ENCODE measurements at regions not wholly inside any gene's neighbourhood (a gene's known extent, or its start where the extent isn't known, plus 50 kb on each side); places are given as distances from the start of the nearest gene placed in this dataset.

DNA sequence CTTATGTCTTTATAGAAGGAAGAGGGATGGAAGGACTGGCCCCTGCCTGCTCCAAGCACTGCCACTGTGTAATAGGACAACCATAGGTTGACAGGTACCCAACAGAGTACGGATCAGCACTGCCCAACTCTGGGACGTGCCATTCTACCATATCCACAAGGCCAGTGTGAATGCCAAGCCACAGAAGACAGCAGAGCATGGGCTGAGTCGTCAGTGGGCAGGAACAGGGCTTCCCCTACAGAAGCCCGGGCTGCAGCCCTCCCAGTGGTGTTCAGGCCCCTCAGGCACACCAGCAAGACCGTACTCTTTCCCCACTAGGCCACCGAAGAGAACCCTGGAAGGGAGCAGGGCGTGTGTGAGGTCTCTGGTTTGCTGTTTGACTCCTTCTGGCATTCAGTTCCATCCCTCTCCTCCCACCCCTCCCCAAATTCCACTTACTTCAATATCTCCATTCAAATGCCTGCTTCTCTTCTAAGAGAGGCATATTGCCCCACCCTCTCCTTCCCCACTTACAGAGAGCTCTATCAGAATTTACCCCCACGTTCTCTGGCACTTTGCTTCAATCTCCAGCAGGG lies 209.4 kb downstream of the FOXO1 start:
- WGBS, 5 donors, result 70 to 82% (median 72%) methylated on average over 7 to 8 of the region's 8 CpGs
- no peak for DNase-seq
- intact Hi-C loops (cut with DNase I; ENCODE audit: low total_unique reads), result no loop called here
- H3K9me3 ChIP-seq, result no peaks in the 10 kb centered on the region
- H3K27ac ChIP-seq, result no peak overlapping the region
- no peaks in the 10 kb centered on the region for H3K36me3 ChIP-seq
- no peaks in the 10 kb centered on the region for H3K27me3 ChIP-seq
- TF ChIP-seq EP300 (IDR thresholded peaks at IDR 0.05) (no peak), POLR2AphosphoS5 (IDR thresholded peaks at IDR 0.05) (no peak), POLR2A (IDR thresholded peaks at IDR 0.05) (no peak)
- TF ChIP-seq, protein P1, sequence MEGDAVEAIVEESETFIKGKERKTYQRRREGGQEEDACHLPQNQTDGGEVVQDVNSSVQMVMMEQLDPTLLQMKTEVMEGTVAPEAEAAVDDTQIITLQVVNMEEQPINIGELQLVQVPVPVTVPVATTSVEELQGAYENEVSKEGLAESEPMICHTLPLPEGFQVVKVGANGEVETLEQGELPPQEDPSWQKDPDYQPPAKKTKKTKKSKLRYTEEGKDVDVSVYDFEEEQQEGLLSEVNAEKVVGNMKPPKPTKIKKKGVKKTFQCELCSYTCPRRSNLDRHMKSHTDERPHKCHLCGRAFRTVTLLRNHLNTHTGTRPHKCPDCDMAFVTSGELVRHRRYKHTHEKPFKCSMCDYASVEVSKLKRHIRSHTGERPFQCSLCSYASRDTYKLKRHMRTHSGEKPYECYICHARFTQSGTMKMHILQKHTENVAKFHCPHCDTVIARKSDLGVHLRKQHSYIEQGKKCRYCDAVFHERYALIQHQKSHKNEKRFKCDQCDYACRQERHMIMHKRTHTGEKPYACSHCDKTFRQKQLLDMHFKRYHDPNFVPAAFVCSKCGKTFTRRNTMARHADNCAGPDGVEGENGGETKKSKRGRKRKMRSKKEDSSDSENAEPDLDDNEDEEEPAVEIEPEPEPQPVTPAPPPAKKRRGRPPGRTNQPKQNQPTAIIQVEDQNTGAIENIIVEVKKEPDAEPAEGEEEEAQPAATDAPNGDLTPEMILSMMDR (IDR thresholded peaks at IDR 0.05), result no peak
- H3K4me3 ChIP-seq, result no peak overlapping the region
- no peaks in the 10 kb centered on the region for H3K4me1 ChIP-seq

GRCh38 chr13:40457929-40458719 lies 208.3 kb downstream of the FOXO1 start:
- Histone ChIP-seq H3K4me3 (no peak overlapping the region), H3K4me1 (no peaks in the 10 kb centered on the region), H3K27ac (no peak overlapping the region), H3K9me3 (no peaks in the 10 kb centered on the region), H3K27me3 (no peaks in the 10 kb centered on the region), H3K36me3 (no peaks in the 10 kb centered on the region)
- WGBS, 5 donors, result 89 to 93% (median 89%) methylated on average over 12 of the region's 12 CpGs
- intact Hi-C loops (cut with DNase I; ENCODE audit: low total_unique reads), result no loop called here
- no peak for DNase-seq
- no peak for TF ChIP-seq EP300 (IDR thresholded peaks at IDR 0.05)

GRCh38 chr13:40458720-40458990 lies 207.8 kb downstream of the FOXO1 start:
- TF ChIP-seq, protein P1 (IDR thresholded peaks at IDR 0.05), result no peak
- TF ChIP-seq POLR2A (IDR thresholded peaks at IDR 0.05) (no peak), EP300 (IDR thresholded peaks at IDR 0.05) (no peak), POLR2AphosphoS5 (IDR thresholded peaks at IDR 0.05) (no peak)
- Histone ChIP-seq H3K27ac (no peak overlapping the region), H3K4me3 (no peak overlapping the region), H3K9me3 (no peaks in the 10 kb centered on the region), H3K4me1 (no peaks in the 10 kb centered on the region), H3K27me3 (no peaks in the 10 kb centered on the region), H3K36me3 (no peaks in the 10 kb centered on the region)
- no peak for DNase-seq
- intact Hi-C loops (cut with DNase I; ENCODE audit: low total_unique reads), result no loop called here
- 85 to 90% (median 87%) methylated on average over 7 of the region's 7 CpGs for WGBS, 5 donors

- DNase-seq, result no peak
- TF ChIP-seq, protein P1 (IDR thresholded peaks at IDR 0.05), result no peak
- TF ChIP-seq POLR2AphosphoS5 (IDR thresholded peaks at IDR 0.05) (no peak), EP300 (IDR thresholded peaks at IDR 0.05) (no peak), POLR2A (IDR thresholded peaks at IDR 0.05) (no peak)
- Histone ChIP-seq H3K27me3 (no peaks in the 10 kb centered on the region), H3K27ac (no peak overlapping the region), H3K4me3 (no peak overlapping the region), H3K9me3 (no peaks in the 10 kb centered on the region), H3K4me1 (no peaks in the 10 kb centered on the region), H3K36me3 (no peaks in the 10 kb centered on the region)
- WGBS, 5 donors, result 82 to 95% (median 94%) methylated on average over 3 of the region's 3 CpGs
- intact Hi-C loops (cut with DNase I; ENCODE audit: low total_unique reads), result no loop called here
Measured at GRCh38 chr13:40460116-40460515, 206.3 kb downstream of the FOXO1 start.

- Histone ChIP-seq H3K4me3 (no peak overlapping the region), H3K4me1 (no peaks in the 10 kb centered on the region), H3K27ac (no peak overlapping the region), H3K9me3 (no peaks in the 10 kb centered on the region), H3K27me3 (no peaks in the 10 kb centered on the region), H3K36me3 (no peaks in the 10 kb centered on the region)
- no peak for DNase-seq
- TF ChIP-seq EP300 (IDR thresholded peaks at IDR 0.05), result no peak
- TF ChIP-seq, protein P1 (IDR thresholded peaks at IDR 0.05), result no peak
- WGBS, 5 donors, result 81 to 93% (median 85%) methylated on average over 12 of the region's 12 CpGs
- intact Hi-C loops (cut with DNase I; ENCODE audit: low total_unique reads), result no loop called here
Measured at GRCh38 chr13:40464337-40465014, 202.0 kb downstream of the FOXO1 start.
